ENCODE measurements at regions not wholly inside any gene's neighbourhood (a gene's known extent, or its start where the extent isn't known, plus 50 kb on each side); places are given as distances from the start of the nearest gene placed in this dataset.

- Histone ChIP-seq H3K36me3 (ENCODE audit: insufficient read depth, low read length, poor library complexity, severe bottlenecking) (no peaks in the 10 kb centered on the region), H3K27me3 (replicated peaks; ENCODE audit: insufficient read depth, low read depth, low read length, poor library complexity) (no peaks in the 10 kb centered on the region), H3K27ac (ENCODE audit: low read depth, low read length, poor library complexity, severe bottlenecking) (no peak overlapping the region), H3K4me1 (ENCODE audit: insufficient read depth, low read length, poor library complexity, severe bottlenecking) (peaks cover 4% of the 10 kb centered on the region), H3K4me3 (ENCODE audit: low read depth, low read length, poor library complexity, severe bottlenecking) (no peak overlapping the region), H3K9me3 (ENCODE audit: low read depth, low read length, poor library complexity, severe bottlenecking) (no peaks in the 10 kb centered on the region)
- intact Hi-C loops (cut with micrococcal nuclease; ENCODE audit: unreplicated experiment), result no loop called here
- TF ChIP-seq EZH2 (IDR thresholded peaks at IDR 0.05; ENCODE audit: borderline replicate concordance, low read depth, low read length, poor library complexity, severe bottlenecking), result no peak
- no peak for TF ChIP-seq CTCF (conservative IDR thresholded peaks at IDR 0.05; ENCODE audit: low read depth, low read length)
- peak; percentile 1 for DNase-seq (ENCODE audit: low spot score)
- ChIA-PET POLR2A (ENCODE audit: low non-redundant PET) (no interaction called here), CTCF (no interaction called here)
- no TSS peak for BruUV-seq (replicated peaks)
Measured at GRCh38 chr5:143557061-143557818, 153.8 kb upstream of the NR3C1 start.

GRCh38 chr5:143554918-143555477 lies 151.5 kb upstream of the NR3C1 start:
- TF ChIP-seq CTCF (conservative IDR thresholded peaks at IDR 0.05; ENCODE audit: low read depth, low read length), result no peak
- TF ChIP-seq EZH2 (IDR thresholded peaks at IDR 0.05; ENCODE audit: borderline replicate concordance, low read depth, low read length, poor library complexity, severe bottlenecking), result no peak
- Histone ChIP-seq H3K27me3 (replicated peaks; ENCODE audit: insufficient read depth, low read depth, low read length, poor library complexity) (no peaks in the 10 kb centered on the region), H3K4me3 (ENCODE audit: low read depth, low read length, poor library complexity, severe bottlenecking) (no peak overlapping the region), H3K9me3 (ENCODE audit: low read depth, low read length, poor library complexity, severe bottlenecking) (no peaks in the 10 kb centered on the region), H3K36me3 (ENCODE audit: insufficient read depth, low read length, poor library complexity, severe bottlenecking) (no peaks in the 10 kb centered on the region), H3K4me1 (ENCODE audit: insufficient read depth, low read length, poor library complexity, severe bottlenecking) (peaks cover 4% of the 10 kb centered on the region), H3K27ac (ENCODE audit: low read depth, low read length, poor library complexity, severe bottlenecking) (no peak overlapping the region)
- ChIA-PET CTCF (no interaction called here), POLR2A (ENCODE audit: low non-redundant PET) (no interaction called here)
- BruUV-seq (replicated peaks), result no TSS peak
- intact Hi-C loops (cut with micrococcal nuclease; ENCODE audit: unreplicated experiment), result no loop called here
- DNase-seq (ENCODE audit: low spot score), result no peak

- Histone ChIP-seq H3K4me3 (ENCODE audit: low read depth, low read length, poor library complexity, severe bottlenecking) (no peak overlapping the region), H3K4me1 (ENCODE audit: insufficient read depth, low read length, poor library complexity, severe bottlenecking) (peaks cover 4% of the 10 kb centered on the region), H3K27ac (ENCODE audit: low read depth, low read length, poor library complexity, severe bottlenecking) (no peak overlapping the region), H3K9me3 (ENCODE audit: low read depth, low read length, poor library complexity, severe bottlenecking) (no peaks in the 10 kb centered on the region), H3K36me3 (ENCODE audit: insufficient read depth, low read length, poor library complexity, severe bottlenecking) (no peaks in the 10 kb centered on the region), H3K27me3 (replicated peaks; ENCODE audit: insufficient read depth, low read depth, low read length, poor library complexity) (no peaks in the 10 kb centered on the region)
- POLR2A ChIA-PET (ENCODE audit: low non-redundant PET), result no interaction called here
- DNase-seq (ENCODE audit: low spot score), result no peak
- TF ChIP-seq EZH2 (IDR thresholded peaks at IDR 0.05; ENCODE audit: borderline replicate concordance, low read depth, low read length, poor library complexity, severe bottlenecking) (no peak), CTCF (conservative IDR thresholded peaks at IDR 0.05; ENCODE audit: low read depth, low read length) (no peak)
- CTCF ChIA-PET, result no interaction called here
- intact Hi-C loops (cut with micrococcal nuclease; ENCODE audit: unreplicated experiment), result no loop called here
- BruUV-seq (replicated peaks), result no TSS peak
Measured at GRCh38 chr5:143554187-143554717, 150.8 kb upstream of the NR3C1 start.
